Transverse colon (tissue), 4 donors: ENCODE measurements at regions not wholly inside any gene's neighbourhood (a gene's known extent, or its start where the extent isn't known, plus 50 kb on each side); places are given as distances from the start of the nearest gene placed in this dataset.

Source experiments
- DNase-seq: peaks from one replicate; pipeline ENCODE4 v3.0.0-alpha.2; 2019
- H3K27ac ChIP-seq, 4 donors: fragments of 200-600 bp; sonication (generic); 2 replicates each; pipeline ENCODE4 v1.5.1; 2016 to 2018; ENCODE audit warnings: inconsistent platforms in 4 of 4
- H3K27me3 ChIP-seq: fragments of 200-600 bp; sonication (generic); 2 replicates; pipeline ENCODE4 v1.5.1; 2017; ENCODE audit warnings: inconsistent platforms
- H3K36me3 ChIP-seq, 4 donors: fragments of 200-600 bp; sonication (generic); 2 replicates each; pipeline ENCODE4 v1.5.1; 2017 to 2019; ENCODE audit warnings: inconsistent platforms in 4 of 4
- H3K4me1 ChIP-seq, 4 donors: fragments of 200-600 bp; sonication (generic); 2 replicates each; pipeline ENCODE4 v1.5.1; 2017 to 2020; ENCODE audit warnings: inconsistent platforms in 4 of 4
- H3K4me3 ChIP-seq, 4 donors: fragments of 200-600 bp; sonication (generic); 1 replicate in 1 of 4; 2 replicates in 3 of 4; pipeline versions ENCODE4 v1.5.1 to v1.6.1; 2017 to 2019; ENCODE audit warnings: inconsistent platforms in 4 of 4
- H3K9me3 ChIP-seq, 2 donors: fragments of 200-600 bp; sonication (generic); 2 replicates each; pipeline ENCODE4 v1.5.1; 2017 to 2019; ENCODE audit warnings: inconsistent platforms in 2 of 2
- CTCF ChIP-seq, 5 experiments: fragments of 200-600 bp in 3 of 5; fragments of 450-650 bp in 2 of 5; sonication (generic) in 3 of 5; IDR thresholded peaks; 1 replicate in 2 of 5; 2 replicates in 3 of 5; pipeline ENCODE4 v1.5.1; 2016 to 2017; ENCODE audit warnings: antibody characterized with exemption in 5 of 5, inconsistent platforms in 3 of 5, mild to moderate bottlenecking in 2 of 5, moderate library complexity in 1 of 5
- EP300 ChIP-seq: sonication (generic); formaldehyde crosslinking; IDR thresholded peaks from one replicate; pipeline ENCODE4 v1.6.1; 2017; ENCODE audit warnings: antibody characterized with exemption, low read depth
- POLR2A ChIP-seq: fragments of 450-650 bp; IDR thresholded peaks from one replicate; pipeline ENCODE4 v1.6.1; 2016; ENCODE audit warnings: antibody characterized with exemption, mild to moderate bottlenecking, moderate library complexity
- POLR2AphosphoS5 ChIP-seq, 3 donors: sonication (generic); formaldehyde crosslinking; IDR thresholded peaks; one replicate each; pipeline ENCODE4 v1.6.1; 2016; ENCODE audit warnings: antibody characterized with exemption in 3 of 3
- WGBS, 2 donors: methylation state at CpG; one replicate each; pipeline ENCODE4 v1.1.5; 2018; ENCODE audit warnings: low coverage in 1 of 2; 5-methylcytosine and 5-hydroxymethylcytosine counted together
- in situ Hi-C, 4 donors: fragments of 200-750 bp; cut with MboI; loops; one replicate each; pipeline versions ENCODE4 v1.15.0 to v1.15.1; 2017; ENCODE audit warnings: low sequenced_read_pairs in 3 of 4, low pct_ligation_motif_present in 1 of 4, low pct_unique_long_range_greater_than_20kb in 1 of 4
- intact Hi-C: fragments of 100-400 bp; cut with DNase I; formaldehyde crosslinking; loops from one replicate; pipeline ENCODE4 v1.15.1; 2023; ENCODE audit warnings: low total_unique reads

DNA sequence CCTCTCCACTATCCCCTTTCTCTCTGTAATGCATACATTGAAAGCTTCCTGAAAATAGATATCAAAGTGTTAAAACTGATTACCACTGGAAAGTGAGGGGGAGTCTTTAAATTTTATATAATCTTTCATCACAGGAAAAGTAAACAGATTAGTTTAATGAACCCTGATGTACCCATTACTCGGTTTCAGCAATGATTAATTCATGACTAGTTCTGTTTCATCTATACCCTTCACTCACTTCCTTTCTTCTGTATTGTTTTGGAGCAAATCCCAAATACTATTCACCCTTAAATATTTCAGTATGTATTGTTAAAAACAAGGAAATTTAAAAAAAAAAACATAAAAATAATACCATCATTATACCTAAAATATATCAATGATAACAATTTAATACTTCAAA, 67.3 kb upstream of the TMCC3 start:
- TF ChIP-seq CTCF (IDR thresholded peaks at IDR 0.05) (no peak), POLR2A (no peak), POLR2AphosphoS5 (IDR thresholded peaks at IDR 0.05) (no peak), EP300 (no peak)
- H3K4me3 ChIP-seq: no peak overlapping the region
- intact Hi-C loops: no loop called here
- no peaks in the 10 kb centered on the region for H3K36me3 ChIP-seq
- DNase-seq: no peak
- WGBS, 2 donors: 60 to 81% methylated on average over 1 of the region's 1 CpG
- in situ Hi-C loops: no loop called here
- H3K9me3 ChIP-seq: no peaks in the 10 kb centered on the region
- H3K27ac ChIP-seq: no peak overlapping the region
- no peaks in the 10 kb centered on the region for H3K4me1 ChIP-seq
- H3K27me3 ChIP-seq: no peaks in the 10 kb centered on the region

DNA sequence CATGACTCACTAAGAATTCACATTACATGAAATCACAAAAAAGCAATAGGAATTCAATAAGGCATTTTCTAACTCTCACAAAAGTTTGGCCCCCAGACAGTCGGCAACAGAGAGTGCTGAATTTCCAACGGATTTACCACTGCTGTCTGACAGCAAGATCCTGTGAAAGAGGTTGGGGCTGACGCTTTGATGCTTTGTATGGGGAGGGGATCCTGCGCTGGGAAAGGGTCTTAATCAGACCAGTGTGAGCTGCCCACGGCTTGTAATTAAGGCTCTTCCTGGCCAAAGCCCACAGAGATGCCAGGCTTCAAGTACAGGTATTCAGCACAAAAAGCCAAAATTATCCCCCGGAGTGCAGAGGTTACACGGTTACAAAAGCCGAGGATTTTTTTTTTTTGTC, 66.8 kb upstream of the TMCC3 start:
- H3K4me1 ChIP-seq: no peaks in the 10 kb centered on the region
- no peak overlapping the region for H3K27ac ChIP-seq
- in situ Hi-C loops: no loop called here
- 86 to 89% methylated on average over 6 to 8 of the region's 8 CpGs for WGBS, 2 donors
- H3K4me3 ChIP-seq: no peak overlapping the region
- H3K36me3 ChIP-seq: no peaks in the 10 kb centered on the region
- intact Hi-C loops: no loop called here
- no peaks in the 10 kb centered on the region for H3K9me3 ChIP-seq
- no peak for DNase-seq
- H3K27me3 ChIP-seq: no peaks in the 10 kb centered on the region
- no peak for TF ChIP-seq POLR2A
- TF ChIP-seq EP300: no peak
- no peak for TF ChIP-seq POLR2AphosphoS5 (IDR thresholded peaks at IDR 0.05)

DNA sequence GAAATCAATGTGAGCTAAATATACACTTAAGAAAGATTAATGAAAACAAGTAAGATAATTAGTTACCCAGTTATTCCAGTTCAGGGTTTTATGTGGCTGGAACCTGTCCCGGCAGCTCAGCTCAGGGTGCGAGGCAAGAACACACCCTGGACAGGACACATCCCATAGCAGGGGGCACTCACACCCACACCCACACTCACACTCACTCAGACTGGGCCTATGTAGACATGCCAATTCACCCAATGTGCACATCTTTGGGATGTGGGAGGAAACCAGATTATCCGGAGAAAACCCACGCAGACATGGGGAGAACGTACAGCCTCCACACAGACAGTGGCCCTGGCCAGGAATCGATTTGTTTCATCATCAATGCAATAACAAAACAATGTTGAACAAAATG, 66.0 kb upstream of the TMCC3 start:
- no peaks in the 10 kb centered on the region for H3K27me3 ChIP-seq
- no peak for TF ChIP-seq CTCF (IDR thresholded peaks at IDR 0.05)
- TF ChIP-seq EP300: no peak
- no peak for TF ChIP-seq POLR2AphosphoS5 (IDR thresholded peaks at IDR 0.05)
- TF ChIP-seq POLR2A: no peak
- H3K27ac ChIP-seq: no peak overlapping the region
- H3K4me1 ChIP-seq: no peaks in the 10 kb centered on the region
- intact Hi-C loops: no loop called here
- DNase-seq: no peak
- in situ Hi-C loops: no loop called here
- H3K4me3 ChIP-seq: no peak overlapping the region
- WGBS, 2 donors: 90 to 91% methylated on average over 4 to 6 of the region's 6 CpGs
- H3K9me3 ChIP-seq: no peaks in the 10 kb centered on the region
- H3K36me3 ChIP-seq: no peaks in the 10 kb centered on the region

- Histone ChIP-seq H3K4me3 (no peak overlapping the region), H3K27me3 (no peaks in the 10 kb centered on the region), H3K36me3 (no peaks in the 10 kb centered on the region), H3K4me1 (no peaks in the 10 kb centered on the region), H3K27ac (no peak overlapping the region), H3K9me3 (no peaks in the 10 kb centered on the region)
- in situ Hi-C loops: no loop called here
- DNase-seq: no peak
- WGBS, 2 donors: 82 to 87% methylated on average over 4 to 6 of the region's 6 CpGs
- TF ChIP-seq CTCF (IDR thresholded peaks at IDR 0.05): no peak
- no peak for TF ChIP-seq POLR2A
- TF ChIP-seq EP300: no peak
- TF ChIP-seq POLR2AphosphoS5 (IDR thresholded peaks at IDR 0.05): no peak
- intact Hi-C loops: no loop called here
Measured at GRCh38 chr12:94714378-94715114, 64.2 kb upstream of the TMCC3 start.
